K562 (cell line): ENCODE measurements at regions not wholly inside any gene's neighbourhood (a gene's known extent, or its start where the extent isn't known, plus 50 kb on each side); places are given as distances from the start of the nearest gene placed in this dataset.

Experiments used
- BCOR ChIP-seq: fragments of 450-650 bp; IDR thresholded peaks from 2 replicates; pipeline ENCODE4 v1.6.1; 2016
- FOS ChIP-seq: IDR thresholded peaks from 3 replicates; pipeline ENCODE4 v1.6.1; 2011; ENCODE audit not compliant: insufficient read length; ENCODE audit errors: extremely low read depth
- GABPA ChIP-seq: fragments of 200-800 bp; sonication (Bioruptor generic); conservative IDR thresholded peaks from 2 replicates; pipeline ENCODE4 v1.6.1; 2016; ENCODE audit warnings: low read depth, missing genetic modification characterization, missing compliant biosample characterization
- MXI1 ChIP-seq: IDR thresholded peaks from 2 replicates; pipeline ENCODE4 v1.6.1; 2011; ENCODE audit warnings: low read depth, mild to moderate bottlenecking, improper control_type of control experiment, low read length
- POLR2A ChIP-seq: fragments of 450-650 bp; conservative IDR thresholded peaks from 2 replicates; pipeline ENCODE4 v1.6.1; 2016
- POLR2AphosphoS2 ChIP-seq: IDR thresholded peaks from 2 replicates; pipeline ENCODE4 v1.6.1; 2012; ENCODE audit warnings: low read length, improper control_type of control experiment
- SETDB1 ChIP-seq: IDR thresholded peaks from one replicate; pipeline ENCODE4 v1.6.1; 2012; ENCODE audit warnings: low read length, control low read depth, inconsistent platforms
- THAP7 ChIP-seq: fragments of 250-450 bp; sonication (Bioruptor Pico); IDR thresholded peaks from 2 replicates; pipeline ENCODE4 v1.5.0; 2021
- ZNF280B ChIP-seq: fragments of 250-450 bp; sonication (Bioruptor Pico); IDR thresholded peaks from 2 replicates; pipeline ENCODE4 v1.5.1; 2021; ENCODE audit warnings: mild to moderate bottlenecking
- ZNF436 ChIP-seq: fragments of 250-450, 450-650 bp; sonication (Bioruptor Pico); formaldehyde crosslinking; IDR thresholded peaks from 2 replicates; pipeline ENCODE4 v1.7.0; 2020; ENCODE audit warnings: mild to moderate bottlenecking
- ZNF561 ChIP-seq: fragments of 450-650 bp; formaldehyde crosslinking; conservative IDR thresholded peaks from 2 replicates; pipeline ENCODE4 v1.4.0; 2020; ENCODE audit warnings: mild to moderate bottlenecking, moderate library complexity
- ZNF780A ChIP-seq: fragments of 250-450 bp; sonication (Bioruptor Pico); IDR thresholded peaks from 2 replicates; pipeline ENCODE4 v1.5.0; 2021; ENCODE audit warnings: mild to moderate bottlenecking

- TF ChIP-seq POLR2A, result no peak
- no peak for TF ChIP-seq GABPA (tag)
- no peak for TF ChIP-seq POLR2AphosphoS2
- TF ChIP-seq ZNF780A, result no peak
- TF ChIP-seq ZNF280B (CRISPR knock-in tag), result no peak
- no peak for TF ChIP-seq FOS
- no peak for TF ChIP-seq ZNF561 (CRISPR knock-in tag)
- no peak for TF ChIP-seq ZNF436 (CRISPR knock-in tag)
- TF ChIP-seq MXI1, result no peak
- no peak for TF ChIP-seq THAP7 (CRISPR knock-in tag)
- TF ChIP-seq BCOR, result no peak
- no peak for TF ChIP-seq SETDB1
Observed at GRCh38 chr20:52859156-52859876, 112.8 kb upstream of the TSHZ2 start.
